ENCODE measurements at regions not wholly inside any gene's neighbourhood (a gene's known extent, or its start where the extent isn't known, plus 50 kb on each side); places are given as distances from the start of the nearest gene placed in this dataset.

- DNase-seq (ENCODE audit: low read depth in 1 of 2, low spot score in 2 of 2) (peak in 1 of 2 experiments; percentile 10), FAIRE-seq (no peak)
- Histone ChIP-seq H3K18ac (ENCODE audit: extremely low read depth, low read length) (no peak overlapping the region), H2AK5ac (ENCODE audit: low read depth, low read length) (no peak overlapping the region), H3K9me3 (ENCODE audit: insufficient read depth in 2 of 2, low read depth in 1 of 2, low read length in 1 of 2) (no peaks in the 10 kb centered on the region), H3K4me2 (ENCODE audit: insufficient read depth in 1 of 2, low read depth in 2 of 2, low read length in 2 of 2) (no peak overlapping the region), H2AFZ (ENCODE audit: low read length) (no peak overlapping the region), H3K27me3 (replicated peaks in 1 of 4; ENCODE audit: control insufficient read depth in 3 of 4, extremely low read depth in 1 of 4, insufficient read depth in 3 of 4, low read length in 3 of 4) (peaks cover 0 to 2% (median 1%) of the 10 kb centered on the region in 4 experiments; a peak in 2 of 7 replicates), H3K56ac (replicated peaks; ENCODE audit: insufficient read length, low read depth, low read length) (no peak overlapping the region), H3K27ac (ENCODE audit: low read depth, low read length) (no peak overlapping the region), H3K4me3 (ENCODE audit: extremely low read depth in 1 of 4, insufficient read depth in 2 of 4, low read depth in 3 of 4, low read length in 4 of 4) (no peak overlapping the region), H3K4me1 (replicated peaks in 1 of 4; ENCODE audit: control insufficient read depth in 3 of 4, insufficient read depth in 4 of 4, low read length in 3 of 4) (peaks cover 0 to 5% (median 3%) of the 10 kb centered on the region in 4 experiments; a peak in 2 of 7 replicates), H3K36me3 (ENCODE audit: control insufficient read depth in 2 of 4, insufficient read depth in 4 of 4, low read length in 3 of 4) (no peaks in the 10 kb centered on the region), H2BK120ac (replicated peaks; ENCODE audit: low read depth, low read length) (no peak overlapping the region), H2BK5ac (ENCODE audit: low read depth, low read length) (no peak overlapping the region), H3K79me1 (ENCODE audit: low read depth, low read length) (no peaks in the 10 kb centered on the region), H3K9ac (replicated peaks in 1 of 4; ENCODE audit: extremely low read depth in 1 of 4, low read depth in 3 of 4, low read length in 3 of 4) (no peak overlapping the region), H4K8ac (ENCODE audit: extremely low read depth, insufficient read depth, low read length) (no peak overlapping the region), H4K91ac (replicated peaks; ENCODE audit: insufficient read length, low read length) (no peak overlapping the region), H3K23me2 (ENCODE audit: low read depth, low read length) (no peaks in the 10 kb centered on the region; the same call in 1 of the 2 replicates), H4K20me1 (replicated peaks in 1 of 2; ENCODE audit: control insufficient read depth in 1 of 2, insufficient read depth in 2 of 2, low read length in 2 of 2) (no peaks in the 10 kb centered on the region), H3K23ac (ENCODE audit: insufficient read length) (no peak overlapping the region), H2BK12ac (ENCODE audit: low read depth, low read length) (no peak overlapping the region), H3K79me2 (ENCODE audit: control insufficient read depth in 1 of 2, insufficient read depth in 2 of 2, low read length in 2 of 2) (no peaks in the 10 kb centered on the region), H2BK20ac (ENCODE audit: low read length) (no peak overlapping the region), H3K4ac (replicated peaks; ENCODE audit: insufficient read length, low read depth, low read length) (no peak overlapping the region), H3K14ac (ENCODE audit: insufficient read length) (no peak overlapping the region), H2BK15ac (ENCODE audit: low read length) (no peak overlapping the region), H4K5ac (ENCODE audit: insufficient read length, low read depth, low read length) (no peak overlapping the region)
- no peak for TF ChIP-seq ATF2 (IDR thresholded peaks at IDR 0.05; ENCODE audit: low read length)
- TF ChIP-seq, protein P1, sequence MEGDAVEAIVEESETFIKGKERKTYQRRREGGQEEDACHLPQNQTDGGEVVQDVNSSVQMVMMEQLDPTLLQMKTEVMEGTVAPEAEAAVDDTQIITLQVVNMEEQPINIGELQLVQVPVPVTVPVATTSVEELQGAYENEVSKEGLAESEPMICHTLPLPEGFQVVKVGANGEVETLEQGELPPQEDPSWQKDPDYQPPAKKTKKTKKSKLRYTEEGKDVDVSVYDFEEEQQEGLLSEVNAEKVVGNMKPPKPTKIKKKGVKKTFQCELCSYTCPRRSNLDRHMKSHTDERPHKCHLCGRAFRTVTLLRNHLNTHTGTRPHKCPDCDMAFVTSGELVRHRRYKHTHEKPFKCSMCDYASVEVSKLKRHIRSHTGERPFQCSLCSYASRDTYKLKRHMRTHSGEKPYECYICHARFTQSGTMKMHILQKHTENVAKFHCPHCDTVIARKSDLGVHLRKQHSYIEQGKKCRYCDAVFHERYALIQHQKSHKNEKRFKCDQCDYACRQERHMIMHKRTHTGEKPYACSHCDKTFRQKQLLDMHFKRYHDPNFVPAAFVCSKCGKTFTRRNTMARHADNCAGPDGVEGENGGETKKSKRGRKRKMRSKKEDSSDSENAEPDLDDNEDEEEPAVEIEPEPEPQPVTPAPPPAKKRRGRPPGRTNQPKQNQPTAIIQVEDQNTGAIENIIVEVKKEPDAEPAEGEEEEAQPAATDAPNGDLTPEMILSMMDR (IDR thresholded peaks at IDR 0.05; ENCODE audit: control extremely low read depth in 1 of 3, insufficient read depth in 1 of 3, low read depth in 1 of 3, low read length in 3 of 3), result no peak
- TF ChIP-seq TAF7 (optimal IDR thresholded peaks at IDR 0.05; ENCODE audit: borderline replicate concordance, low read depth, low read length), result no peak
- TF ChIP-seq EZH2 (IDR thresholded peaks at IDR 0.05; ENCODE audit: low read depth, low read length, severe bottlenecking), result no peak
- no peak for TF ChIP-seq CBX8 (IDR thresholded peaks at IDR 0.05; ENCODE audit: borderline replicate concordance, low read depth, low read length)
- TF ChIP-seq KDM4A (IDR thresholded peaks at IDR 0.05; ENCODE audit: low read depth, low read length, severe bottlenecking), result no peak
- no peak for TF ChIP-seq SIX5 (IDR thresholded peaks at IDR 0.05; ENCODE audit: low read depth, low read length)
- TF ChIP-seq, protein P2, sequence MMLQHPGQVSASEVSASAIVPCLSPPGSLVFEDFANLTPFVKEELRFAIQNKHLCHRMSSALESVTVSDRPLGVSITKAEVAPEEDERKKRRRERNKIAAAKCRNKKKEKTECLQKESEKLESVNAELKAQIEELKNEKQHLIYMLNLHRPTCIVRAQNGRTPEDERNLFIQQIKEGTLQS (IDR thresholded peaks at IDR 0.05; ENCODE audit: insufficient read depth, low read depth, low read length), result no peak
- no peak for TF ChIP-seq MAFK (IDR thresholded peaks at IDR 0.05; ENCODE audit: low read depth, low read length)
- POLR2A ChIA-PET (ENCODE audit: partially characterized antibody), result no interaction called here
- CTCF ChIA-PET (ENCODE audit: partially characterized antibody), result interaction anchor here (0.7 to 1.4 kb wide), 4 partner anchors 47 to 659 kb away, joined by 3 to 4 read pairs (median 3); no protein-coding TSS in a partner anchor
- 91% methylated on average over 3 of the region's 3 CpGs; no CpG with 5 or more reads in 1 of the 2 experiments for WGBS, 2 experiments (ENCODE audit: extremely low coverage in 1 of 2, insufficient coverage in 1 of 2, insufficient read length in 1 of 2, insufficient replicate concordance in 2 of 2, low coverage in 1 of 2, low lambda C conversion rate in 2 of 2, missing lambda C conversion rate in 1 of 2)
These were observed 650.7 kb downstream of the INHBA start for GRCh38 chr7:41052201-41052600.
